Thyroid gland (tissue), 4 donors: ENCODE measurements at regions not wholly inside any gene's neighbourhood (a gene's known extent, or its start where the extent isn't known, plus 50 kb on each side); places are given as distances from the start of the nearest gene placed in this dataset.

Experiments
- POLR2A ChIP-seq, 2 donors: fragments of 450-650 bp; IDR thresholded peaks; one replicate each; pipeline ENCODE4 v1.6.1; 2017; ENCODE audit warnings: antibody characterized with exemption in 2 of 2, mild to moderate bottlenecking in 2 of 2, moderate library complexity in 1 of 2
- TF ChIP-seq, protein P1 (sequence below), 6 experiments: fragments of 200-600 bp in 3 of 6; fragments of 450-650 bp in 3 of 6; sonication (generic) in 3 of 6; IDR thresholded peaks; one replicate each; pipeline ENCODE4 v1.5.1; 2016 to 2019; ENCODE audit warnings: antibody characterized with exemption in 6 of 6, mild to moderate bottlenecking in 2 of 6, inconsistent platforms in 1 of 6, moderate library complexity in 1 of 6

DNA sequence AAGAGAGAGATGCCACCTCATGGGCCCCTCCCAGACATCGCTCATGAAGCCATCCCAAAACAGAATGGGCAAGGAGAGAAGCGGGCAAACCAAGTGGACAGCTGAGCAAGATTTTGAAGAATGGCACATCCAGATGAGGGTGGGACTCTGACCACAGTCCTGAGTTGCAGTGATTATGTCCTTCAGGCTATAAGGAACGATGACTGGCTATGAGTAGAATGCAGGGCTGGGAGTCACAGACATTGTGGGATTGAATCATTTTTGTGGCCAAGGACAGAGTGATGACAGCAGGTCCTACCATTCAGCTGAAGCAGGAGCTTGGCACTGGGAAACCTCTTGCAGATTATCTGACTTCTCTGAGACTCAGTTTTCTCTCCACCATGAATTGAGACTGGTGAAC is 245.7 kb upstream of the SLC30A5 start:
- TF ChIP-seq, protein P1, sequence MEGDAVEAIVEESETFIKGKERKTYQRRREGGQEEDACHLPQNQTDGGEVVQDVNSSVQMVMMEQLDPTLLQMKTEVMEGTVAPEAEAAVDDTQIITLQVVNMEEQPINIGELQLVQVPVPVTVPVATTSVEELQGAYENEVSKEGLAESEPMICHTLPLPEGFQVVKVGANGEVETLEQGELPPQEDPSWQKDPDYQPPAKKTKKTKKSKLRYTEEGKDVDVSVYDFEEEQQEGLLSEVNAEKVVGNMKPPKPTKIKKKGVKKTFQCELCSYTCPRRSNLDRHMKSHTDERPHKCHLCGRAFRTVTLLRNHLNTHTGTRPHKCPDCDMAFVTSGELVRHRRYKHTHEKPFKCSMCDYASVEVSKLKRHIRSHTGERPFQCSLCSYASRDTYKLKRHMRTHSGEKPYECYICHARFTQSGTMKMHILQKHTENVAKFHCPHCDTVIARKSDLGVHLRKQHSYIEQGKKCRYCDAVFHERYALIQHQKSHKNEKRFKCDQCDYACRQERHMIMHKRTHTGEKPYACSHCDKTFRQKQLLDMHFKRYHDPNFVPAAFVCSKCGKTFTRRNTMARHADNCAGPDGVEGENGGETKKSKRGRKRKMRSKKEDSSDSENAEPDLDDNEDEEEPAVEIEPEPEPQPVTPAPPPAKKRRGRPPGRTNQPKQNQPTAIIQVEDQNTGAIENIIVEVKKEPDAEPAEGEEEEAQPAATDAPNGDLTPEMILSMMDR (IDR thresholded peaks at IDR 0.05): no peak
- no peak for TF ChIP-seq POLR2A (IDR thresholded peaks at IDR 0.05)
